Smooth muscle cell (in vitro differentiated cells): ENCODE measurements at regions not wholly inside any gene's neighbourhood (a gene's known extent, or its start where the extent isn't known, plus 50 kb on each side); places are given as distances from the start of the nearest gene placed in this dataset.

Experiments
- DNase-seq: peaks from one replicate; lab custom pipeline; 2025; ENCODE audit not compliant: unreplicated experiment; lab: John Stamatoyannopoulos, UW
- H2AFZ ChIP-seq: fragments of 200-600 bp; sonication (generic); 2 replicates; pipeline ENCODE4 v1.6.0; 2016; ENCODE audit warnings: antibody characterized with exemption, low read depth, mild to moderate bottlenecking
- H3F3A ChIP-seq: fragments of 200-600 bp; sonication (generic); 2 replicates; pipeline ENCODE4 v1.6.0; 2017; ENCODE audit warnings: antibody characterized with exemption, low read depth
- H3K27ac ChIP-seq: fragments of 200-600 bp; sonication (generic); 2 replicates; pipeline ENCODE4 v1.5.1; 2016; ENCODE audit warnings: low read depth, mild to moderate bottlenecking
- H3K27me3 ChIP-seq: fragments of 200-600 bp; sonication (generic); 2 replicates; pipeline ENCODE4 v1.6.1; 2016; ENCODE audit warnings: low read depth, mild to moderate bottlenecking
- H3K36me3 ChIP-seq: fragments of 200-600 bp; sonication (generic); 2 replicates; pipeline ENCODE4 v1.5.1; 2016; ENCODE audit warnings: low read depth
- H3K4me1 ChIP-seq: fragments of 200-600 bp; sonication (generic); 2 replicates; pipeline ENCODE4 v1.5.1; 2016; ENCODE audit warnings: low read depth
- H3K4me2 ChIP-seq: fragments of 200-600 bp; sonication (generic); 2 replicates; pipeline ENCODE4 v1.6.0; 2016; ENCODE audit warnings: mild to moderate bottlenecking
- H3K4me3 ChIP-seq: fragments of 200-600 bp; sonication (generic); 2 replicates; pipeline ENCODE4 v1.5.1; 2016; ENCODE audit warnings: mild to moderate bottlenecking
- H3K79me2 ChIP-seq: fragments of 200-600 bp; sonication (generic); 2 replicates; pipeline ENCODE4 v1.6.0; 2016; ENCODE audit warnings: low read depth, mild to moderate bottlenecking
- H3K9ac ChIP-seq: fragments of 200-600 bp; sonication (generic); 2 replicates; pipeline ENCODE4 v1.6.0; 2016; ENCODE audit warnings: low read depth
- H3K9me3 ChIP-seq: fragments of 200-600 bp; sonication (generic); replicated peaks from 2 replicates; pipeline ENCODE4 v1.5.1; 2016; ENCODE audit warnings: low read depth
- H4K20me1 ChIP-seq: fragments of 200-600 bp; sonication (generic); 2 replicates; pipeline ENCODE4 v1.6.0; 2016; ENCODE audit warnings: low read depth
- WGBS: methylation state at CpG from one replicate; pipeline ENCODE4 v1.1.7; 2016; ENCODE audit warnings: low lambda C conversion rate; 5-methylcytosine and 5-hydroxymethylcytosine counted together
- TF ChIP-seq, protein P1 (sequence below): fragments of 200-600 bp; sonication (generic); IDR thresholded peaks from 2 replicates; pipeline ENCODE4 v1.5.1; 2017; ENCODE audit warnings: borderline replicate concordance, mild to moderate bottlenecking, antibody characterized with exemption; ENCODE audit not compliant: insufficient read depth, poor library complexity, severe bottlenecking

DNA sequence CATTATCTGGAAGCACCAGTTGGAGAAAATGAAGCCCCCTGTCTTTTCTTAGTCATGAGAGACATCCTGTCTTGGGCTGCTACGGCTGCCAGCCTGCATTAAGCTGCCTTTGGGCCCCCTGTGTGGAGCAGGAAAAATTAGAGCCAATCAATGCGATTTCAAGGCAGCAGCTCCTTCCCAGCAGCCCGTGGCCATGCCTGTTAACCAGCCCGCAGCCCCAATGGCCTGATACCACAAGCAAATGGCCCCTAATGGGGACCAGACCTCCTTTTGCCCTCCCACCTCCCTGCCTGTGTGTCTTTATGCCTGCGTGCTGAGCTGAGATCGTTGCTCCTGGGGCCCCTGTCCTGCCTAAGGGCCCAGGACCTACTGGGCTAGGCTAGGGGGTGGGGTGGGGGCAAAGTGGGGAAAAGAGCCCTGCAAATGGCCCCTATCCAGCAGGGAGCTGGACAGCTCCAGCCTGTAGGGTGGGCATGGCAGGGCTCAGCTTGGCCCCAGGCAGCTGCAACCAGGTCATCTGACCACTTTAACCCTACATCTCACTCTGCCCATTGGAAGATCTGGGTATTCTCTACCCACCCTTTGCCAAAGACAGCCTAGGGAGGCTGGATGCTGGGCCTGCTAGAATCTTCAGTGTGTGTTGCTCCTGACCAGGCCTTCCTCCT lies 53.8 kb upstream of the MRPS22 start:
- Histone ChIP-seq H3K9me3 (no peaks in the 10 kb centered on the region), H3K27ac (no peak overlapping the region), H3K36me3 (no peaks in the 10 kb centered on the region), H3K79me2 (no peaks in the 10 kb centered on the region), H3K4me3 (no peak overlapping the region), H3K9ac (no peak overlapping the region), H2AFZ (no peak overlapping the region), H3K4me2 (no peak overlapping the region), H3F3A (no peaks in the 10 kb centered on the region), H4K20me1 (no peaks in the 10 kb centered on the region), H3K27me3 (no peaks in the 10 kb centered on the region), H3K4me1 (no peaks in the 10 kb centered on the region)
- no peak for DNase-seq
- 75% methylated on average over 6 of the region's 6 CpGs for WGBS
- TF ChIP-seq, protein P1, sequence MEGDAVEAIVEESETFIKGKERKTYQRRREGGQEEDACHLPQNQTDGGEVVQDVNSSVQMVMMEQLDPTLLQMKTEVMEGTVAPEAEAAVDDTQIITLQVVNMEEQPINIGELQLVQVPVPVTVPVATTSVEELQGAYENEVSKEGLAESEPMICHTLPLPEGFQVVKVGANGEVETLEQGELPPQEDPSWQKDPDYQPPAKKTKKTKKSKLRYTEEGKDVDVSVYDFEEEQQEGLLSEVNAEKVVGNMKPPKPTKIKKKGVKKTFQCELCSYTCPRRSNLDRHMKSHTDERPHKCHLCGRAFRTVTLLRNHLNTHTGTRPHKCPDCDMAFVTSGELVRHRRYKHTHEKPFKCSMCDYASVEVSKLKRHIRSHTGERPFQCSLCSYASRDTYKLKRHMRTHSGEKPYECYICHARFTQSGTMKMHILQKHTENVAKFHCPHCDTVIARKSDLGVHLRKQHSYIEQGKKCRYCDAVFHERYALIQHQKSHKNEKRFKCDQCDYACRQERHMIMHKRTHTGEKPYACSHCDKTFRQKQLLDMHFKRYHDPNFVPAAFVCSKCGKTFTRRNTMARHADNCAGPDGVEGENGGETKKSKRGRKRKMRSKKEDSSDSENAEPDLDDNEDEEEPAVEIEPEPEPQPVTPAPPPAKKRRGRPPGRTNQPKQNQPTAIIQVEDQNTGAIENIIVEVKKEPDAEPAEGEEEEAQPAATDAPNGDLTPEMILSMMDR, result no peak

DNA sequence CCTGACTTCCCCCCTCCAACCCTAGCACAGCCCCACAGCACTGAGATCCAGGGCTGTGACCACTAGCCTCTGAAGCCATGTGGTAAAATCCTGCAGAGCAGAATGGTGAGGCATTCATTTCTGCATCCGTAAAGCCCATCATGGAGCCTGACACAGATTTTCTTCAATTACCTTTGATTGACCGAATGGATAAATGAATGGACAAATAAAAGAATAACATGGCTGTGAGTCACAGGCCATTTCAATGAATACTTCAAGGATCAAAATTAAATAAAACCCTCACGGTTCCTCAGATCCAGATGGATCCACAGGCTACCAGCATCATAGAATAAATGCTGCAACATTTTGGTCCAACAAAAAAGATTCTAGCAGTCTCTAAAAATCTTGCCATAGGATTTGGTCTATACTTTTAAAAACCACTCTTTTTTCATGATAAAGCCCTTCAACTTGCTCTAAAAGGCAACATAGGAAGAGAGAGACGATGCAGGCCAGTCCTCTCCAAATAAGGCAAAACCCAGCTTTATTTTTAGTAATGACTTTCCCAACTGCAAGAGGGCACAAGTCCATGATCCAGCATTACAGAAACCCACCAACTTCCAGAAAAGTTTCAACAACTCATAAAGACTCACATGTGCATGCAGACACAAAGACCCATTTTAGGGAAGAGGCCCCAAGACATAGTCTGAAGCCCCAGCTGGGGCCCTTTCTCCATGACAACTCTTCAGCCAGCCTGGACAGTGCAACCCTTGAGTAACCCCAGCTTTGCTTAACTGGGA lies 52.4 kb upstream of the MRPS22 start:
- 79% methylated on average over 4 of the region's 4 CpGs for WGBS
- H4K20me1 ChIP-seq, result no peaks in the 10 kb centered on the region
- no peaks in the 10 kb centered on the region for H3K79me2 ChIP-seq
- no peaks in the 10 kb centered on the region for H3K4me1 ChIP-seq
- no peak for DNase-seq
- no peaks in the 10 kb centered on the region for H3K27me3 ChIP-seq
- no peaks in the 10 kb centered on the region for H3K36me3 ChIP-seq
- H3K4me3 ChIP-seq, result no peak overlapping the region
- H3K4me2 ChIP-seq, result no peak overlapping the region
- H3F3A ChIP-seq, result no peaks in the 10 kb centered on the region
- H2AFZ ChIP-seq, result no peak overlapping the region
- no peaks in the 10 kb centered on the region for H3K9me3 ChIP-seq
- H3K9ac ChIP-seq, result no peak overlapping the region
- TF ChIP-seq, protein P1, result no peak
- H3K27ac ChIP-seq, result no peak overlapping the region

DNA sequence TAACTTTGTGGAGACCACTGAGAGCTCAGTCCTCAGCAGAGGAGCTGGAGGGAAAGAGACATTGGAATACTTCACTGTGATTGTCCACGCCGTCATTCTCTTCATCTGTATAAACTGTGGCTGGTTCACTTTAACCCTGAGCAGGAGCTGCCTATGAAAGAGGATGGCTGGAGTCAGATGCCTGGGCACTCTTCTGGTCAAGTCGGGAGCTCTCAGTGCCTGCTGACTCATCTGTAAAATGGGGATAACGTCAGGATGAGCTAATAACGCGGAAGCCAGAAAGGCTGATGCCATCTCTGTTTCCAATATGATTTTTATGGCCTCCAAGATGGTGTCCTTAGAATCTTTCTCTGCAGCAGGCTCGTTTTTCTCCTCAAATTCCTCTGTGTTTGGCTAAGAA lies 51.6 kb upstream of the MRPS22 start:
- H3K36me3 ChIP-seq, result no peaks in the 10 kb centered on the region
- H2AFZ ChIP-seq, result no peak overlapping the region
- no peak overlapping the region for H3K4me3 ChIP-seq
- H3K9me3 ChIP-seq, result no peaks in the 10 kb centered on the region
- H3K9ac ChIP-seq, result no peak overlapping the region
- H3F3A ChIP-seq, result no peaks in the 10 kb centered on the region
- TF ChIP-seq, protein P1, result no peak
- H4K20me1 ChIP-seq, result no peaks in the 10 kb centered on the region
- 83% methylated on average over 7 of the region's 7 CpGs for WGBS
- H3K27ac ChIP-seq, result no peak overlapping the region
- no peak for DNase-seq
- H3K4me2 ChIP-seq, result no peak overlapping the region
- H3K79me2 ChIP-seq, result no peaks in the 10 kb centered on the region
- no peaks in the 10 kb centered on the region for H3K4me1 ChIP-seq
- no peaks in the 10 kb centered on the region for H3K27me3 ChIP-seq
